ENCODE measurements at regions not wholly inside any gene's neighbourhood (a gene's known extent, or its start where the extent isn't known, plus 50 kb on each side); places are given as distances from the start of the nearest gene placed in this dataset.
"Not testable (repeated sequence)": the region's sequence is repeated elsewhere in the genome, so short reads cannot be mapped to it uniquely, and the experiment has no call there.

- Histone ChIP-seq H3K27me3 (ENCODE audit: low read depth, low read length) (no peaks in the 10 kb centered on the region), H3K9me3 (ENCODE audit: insufficient read depth, low read length) (no peaks in the 10 kb centered on the region), H4K20me1 (ENCODE audit: insufficient read depth, low read length) (no peaks in the 10 kb centered on the region), H2AFZ (ENCODE audit: low read depth, low read length) (no peak overlapping the region), H3K79me2 (ENCODE audit: low read length) (no peaks in the 10 kb centered on the region), H3K4me1 (ENCODE audit: low read length) (no peaks in the 10 kb centered on the region), H3K4me2 (ENCODE audit: low read length) (no peak overlapping the region), H3K9ac (ENCODE audit: low read length) (no peak overlapping the region), H3K27ac (ENCODE audit: low read length) (no peak overlapping the region), H3K36me3 (replicated peaks; ENCODE audit: low read depth, low read length) (no peaks in the 10 kb centered on the region), H3K4me3 (ENCODE audit: low read length) (no peak overlapping the region)
- TF ChIP-seq, protein P1, sequence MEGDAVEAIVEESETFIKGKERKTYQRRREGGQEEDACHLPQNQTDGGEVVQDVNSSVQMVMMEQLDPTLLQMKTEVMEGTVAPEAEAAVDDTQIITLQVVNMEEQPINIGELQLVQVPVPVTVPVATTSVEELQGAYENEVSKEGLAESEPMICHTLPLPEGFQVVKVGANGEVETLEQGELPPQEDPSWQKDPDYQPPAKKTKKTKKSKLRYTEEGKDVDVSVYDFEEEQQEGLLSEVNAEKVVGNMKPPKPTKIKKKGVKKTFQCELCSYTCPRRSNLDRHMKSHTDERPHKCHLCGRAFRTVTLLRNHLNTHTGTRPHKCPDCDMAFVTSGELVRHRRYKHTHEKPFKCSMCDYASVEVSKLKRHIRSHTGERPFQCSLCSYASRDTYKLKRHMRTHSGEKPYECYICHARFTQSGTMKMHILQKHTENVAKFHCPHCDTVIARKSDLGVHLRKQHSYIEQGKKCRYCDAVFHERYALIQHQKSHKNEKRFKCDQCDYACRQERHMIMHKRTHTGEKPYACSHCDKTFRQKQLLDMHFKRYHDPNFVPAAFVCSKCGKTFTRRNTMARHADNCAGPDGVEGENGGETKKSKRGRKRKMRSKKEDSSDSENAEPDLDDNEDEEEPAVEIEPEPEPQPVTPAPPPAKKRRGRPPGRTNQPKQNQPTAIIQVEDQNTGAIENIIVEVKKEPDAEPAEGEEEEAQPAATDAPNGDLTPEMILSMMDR (IDR thresholded peaks at IDR 0.05; ENCODE audit: low read depth, low read length) = no peak
- no peak for TF ChIP-seq EZH2phosphoT487 (IDR thresholded peaks at IDR 0.05; ENCODE audit: low read depth)
These were observed 968.8 kb downstream of the TUBA3C start for GRCh38 chr13:18212873-18213272.

- H3K4me3 ChIP-seq (ENCODE audit: low read length); H3K79me2 ChIP-seq (ENCODE audit: low read length); H4K20me1 ChIP-seq (ENCODE audit: insufficient read depth, low read length); H2AFZ ChIP-seq (ENCODE audit: low read depth, low read length); H3K9ac ChIP-seq (ENCODE audit: low read length); H3K27me3 ChIP-seq (ENCODE audit: low read depth, low read length); H3K4me2 ChIP-seq (ENCODE audit: low read length); H3K9me3 ChIP-seq (ENCODE audit: insufficient read depth, low read length); H3K27ac ChIP-seq (ENCODE audit: low read length); H3K4me1 ChIP-seq (ENCODE audit: low read length); H3K36me3 ChIP-seq (replicated peaks; ENCODE audit: low read depth, low read length): not testable (repeated sequence)
These were observed 969.7 kb downstream of the TUBA3C start for GRCh38 chr13:18211752-18212560.

GRCh38 chr13:18204614-18205178 lies 976.9 kb downstream of the TUBA3C start:
- not testable (repeated sequence) for H3K27me3 ChIP-seq (ENCODE audit: low read depth, low read length); H4K20me1 ChIP-seq (ENCODE audit: insufficient read depth, low read length); H2AFZ ChIP-seq (ENCODE audit: low read depth, low read length); H3K4me1 ChIP-seq (ENCODE audit: low read length); H3K4me3 ChIP-seq (ENCODE audit: low read length); H3K9me3 ChIP-seq (ENCODE audit: insufficient read depth, low read length); H3K36me3 ChIP-seq (replicated peaks; ENCODE audit: low read depth, low read length); H3K27ac ChIP-seq (ENCODE audit: low read length); H3K4me2 ChIP-seq (ENCODE audit: low read length); H3K79me2 ChIP-seq (ENCODE audit: low read length); H3K9ac ChIP-seq (ENCODE audit: low read length)

DNA sequence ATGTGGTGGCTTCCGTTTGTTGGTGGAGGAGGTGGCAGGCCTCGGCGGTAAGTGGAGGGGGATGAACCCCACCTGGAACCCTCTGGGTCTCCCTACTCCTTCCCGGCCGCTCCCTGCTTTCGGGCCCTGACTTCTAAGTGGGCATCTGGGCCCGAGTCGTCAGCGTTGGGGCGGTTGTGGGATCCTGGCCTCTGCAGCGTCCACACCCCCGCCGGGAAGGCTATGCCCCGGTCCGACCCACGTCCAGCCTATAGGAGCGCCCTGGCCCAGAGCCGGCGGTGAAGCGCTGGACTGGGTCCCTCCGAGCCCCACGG lies 986.3 kb downstream of the TUBA3C start:
- H4K20me1 ChIP-seq (ENCODE audit: insufficient read depth, low read length); H3K4me1 ChIP-seq (ENCODE audit: low read length); H3K27me3 ChIP-seq (ENCODE audit: low read depth, low read length); H3K4me3 ChIP-seq (ENCODE audit: low read length); H2AFZ ChIP-seq (ENCODE audit: low read depth, low read length); H3K4me2 ChIP-seq (ENCODE audit: low read length); H3K9me3 ChIP-seq (ENCODE audit: insufficient read depth, low read length); H3K36me3 ChIP-seq (replicated peaks; ENCODE audit: low read depth, low read length); H3K27ac ChIP-seq (ENCODE audit: low read length); H3K79me2 ChIP-seq (ENCODE audit: low read length); H3K9ac ChIP-seq (ENCODE audit: low read length): not testable (repeated sequence)

- not testable (repeated sequence) for H3K27ac ChIP-seq (ENCODE audit: low read length); H3K4me3 ChIP-seq (ENCODE audit: low read length)
These were observed 986.8 kb downstream of the TUBA3C start for GRCh38 chr13:18194631-18195364.

DNA sequence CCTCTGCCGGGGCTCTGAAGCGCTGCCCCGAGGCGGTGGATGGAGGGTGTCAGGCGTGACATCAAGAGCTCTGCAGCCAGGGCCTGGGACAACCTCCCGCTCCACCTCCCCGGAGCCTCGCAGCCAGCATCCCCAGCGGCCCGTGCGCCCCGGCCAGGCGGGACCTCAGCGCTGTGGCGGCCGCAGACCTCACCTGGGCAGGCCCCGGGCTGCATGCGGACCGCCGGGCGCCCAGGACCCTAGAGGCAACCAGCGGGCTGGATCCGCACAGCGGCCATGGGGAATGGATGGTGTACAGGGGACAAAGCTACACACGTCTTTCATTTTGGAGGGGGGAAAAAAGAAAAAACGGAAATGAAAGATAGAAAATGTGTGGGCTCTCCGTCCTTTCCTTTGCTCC lies 987.5 kb downstream of the TUBA3C start:
- not testable (repeated sequence) for H2AFZ ChIP-seq (ENCODE audit: low read depth, low read length); H3K27ac ChIP-seq (ENCODE audit: low read length); H3K79me2 ChIP-seq (ENCODE audit: low read length); H4K20me1 ChIP-seq (ENCODE audit: insufficient read depth, low read length); H3K4me3 ChIP-seq (ENCODE audit: low read length); H3K9ac ChIP-seq (ENCODE audit: low read length); H3K27me3 ChIP-seq (ENCODE audit: low read depth, low read length); H3K4me1 ChIP-seq (ENCODE audit: low read length); H3K36me3 ChIP-seq (replicated peaks; ENCODE audit: low read depth, low read length); H3K4me2 ChIP-seq (ENCODE audit: low read length); H3K9me3 ChIP-seq (ENCODE audit: insufficient read depth, low read length)

More at GRCh38 chr13:18194631-18195364, 986.8 kb downstream of the TUBA3C start:
- not testable (repeated sequence) for H3K79me2 ChIP-seq (ENCODE audit: low read length); H4K20me1 ChIP-seq (ENCODE audit: insufficient read depth, low read length); H3K36me3 ChIP-seq (replicated peaks; ENCODE audit: low read depth, low read length); H3K9me3 ChIP-seq (ENCODE audit: insufficient read depth, low read length); H2AFZ ChIP-seq (ENCODE audit: low read depth, low read length); H3K4me1 ChIP-seq (ENCODE audit: low read length); H3K27me3 ChIP-seq (ENCODE audit: low read depth, low read length); H3K4me2 ChIP-seq (ENCODE audit: low read length); H3K9ac ChIP-seq (ENCODE audit: low read length)
